RWPE2 (cell line): ENCODE measurements at regions not wholly inside any gene's neighbourhood (a gene's known extent, or its start where the extent isn't known, plus 50 kb on each side); places are given as distances from the start of the nearest gene placed in this dataset.

Source experiments
- ATAC-seq: fragments of 200-7000 bp; cut with Tn5 transposase; 3 replicates; pipeline ENCODE4 v1.9.1; 2021; ENCODE audit warnings: low read depth
- DNase-seq: peaks from one replicate; pipeline ENCODE4 v3.0.0-alpha.2; 2020; ENCODE audit warnings: low spot score
- H3K27ac ChIP-seq: fragments of 450-650 bp; 2 replicates; pipeline ENCODE4 v1.5.1; 2017; ENCODE audit warnings: mild to moderate bottlenecking; ENCODE audit not compliant: poor library complexity, severe bottlenecking
- H3K27me3 ChIP-seq: fragments of 250-450 bp; sonication (Bioruptor Pico); 2 replicates; pipeline ENCODE4 v1.5.1; 2021; ENCODE audit warnings: mild to moderate bottlenecking, moderate library complexity; ENCODE audit not compliant: insufficient read depth, poor library complexity, severe bottlenecking
- H3K36me3 ChIP-seq: fragments of 250-450 bp; sonication (Bioruptor Pico); 2 replicates; pipeline ENCODE4 v1.5.1; 2020; ENCODE audit warnings: low read depth, mild to moderate bottlenecking, moderate library complexity
- H3K4me1 ChIP-seq: fragments of 250-450 bp; sonication (Bioruptor Pico); 2 replicates; pipeline ENCODE4 v1.5.1; 2021; ENCODE audit warnings: mild to moderate bottlenecking, moderate library complexity; ENCODE audit not compliant: insufficient read depth, poor library complexity, severe bottlenecking
- H3K4me3 ChIP-seq: fragments of 250-450 bp; sonication (Bioruptor Pico); 2 replicates; pipeline ENCODE4 v1.5.1; 2021; ENCODE audit warnings: mild to moderate bottlenecking, moderate library complexity; ENCODE audit not compliant: severe bottlenecking
- H3K9me3 ChIP-seq: fragments of 250-450 bp; sonication (Bioruptor Pico); 2 replicates; pipeline ENCODE4 v1.5.1; 2021; ENCODE audit warnings: mild to moderate bottlenecking, moderate library complexity; ENCODE audit not compliant: severe bottlenecking
- TF ChIP-seq, protein P1 (sequence below): fragments of 450-650 bp; IDR thresholded peaks from one replicate; pipeline ENCODE4 v1.5.1; 2017; ENCODE audit warnings: mild to moderate bottlenecking, moderate library complexity; ENCODE audit not compliant: poor library complexity, severe bottlenecking

DNA sequence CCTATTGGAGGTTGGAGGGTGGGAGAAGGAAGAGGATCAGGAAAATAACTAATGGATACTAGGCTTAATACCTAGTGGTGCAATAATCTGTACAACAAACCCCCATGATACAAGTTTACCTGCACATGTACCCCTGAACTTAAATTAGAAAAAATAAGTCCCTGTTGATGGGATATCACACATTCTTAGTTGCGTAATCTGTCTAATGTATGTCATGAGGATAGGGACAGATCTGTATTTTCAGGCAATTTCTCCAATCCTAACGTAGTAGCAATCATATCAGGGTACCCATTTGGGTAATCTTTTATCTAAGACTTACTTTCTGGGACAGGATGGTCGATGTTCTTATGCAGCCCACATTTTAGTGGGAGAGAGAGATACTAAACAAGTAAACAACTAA, 239.1 kb upstream of the AZI2 start:
- no peak overlapping the region for H3K27ac ChIP-seq
- H3K4me3 ChIP-seq = no peak overlapping the region
- ATAC-seq (no peak), DNase-seq (no peak)
- peaks cover 6% of the 10 kb centered on the region for H3K27me3 ChIP-seq
- no peaks in the 10 kb centered on the region for H3K9me3 ChIP-seq
- TF ChIP-seq, protein P1, sequence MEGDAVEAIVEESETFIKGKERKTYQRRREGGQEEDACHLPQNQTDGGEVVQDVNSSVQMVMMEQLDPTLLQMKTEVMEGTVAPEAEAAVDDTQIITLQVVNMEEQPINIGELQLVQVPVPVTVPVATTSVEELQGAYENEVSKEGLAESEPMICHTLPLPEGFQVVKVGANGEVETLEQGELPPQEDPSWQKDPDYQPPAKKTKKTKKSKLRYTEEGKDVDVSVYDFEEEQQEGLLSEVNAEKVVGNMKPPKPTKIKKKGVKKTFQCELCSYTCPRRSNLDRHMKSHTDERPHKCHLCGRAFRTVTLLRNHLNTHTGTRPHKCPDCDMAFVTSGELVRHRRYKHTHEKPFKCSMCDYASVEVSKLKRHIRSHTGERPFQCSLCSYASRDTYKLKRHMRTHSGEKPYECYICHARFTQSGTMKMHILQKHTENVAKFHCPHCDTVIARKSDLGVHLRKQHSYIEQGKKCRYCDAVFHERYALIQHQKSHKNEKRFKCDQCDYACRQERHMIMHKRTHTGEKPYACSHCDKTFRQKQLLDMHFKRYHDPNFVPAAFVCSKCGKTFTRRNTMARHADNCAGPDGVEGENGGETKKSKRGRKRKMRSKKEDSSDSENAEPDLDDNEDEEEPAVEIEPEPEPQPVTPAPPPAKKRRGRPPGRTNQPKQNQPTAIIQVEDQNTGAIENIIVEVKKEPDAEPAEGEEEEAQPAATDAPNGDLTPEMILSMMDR = no peak
- no peaks in the 10 kb centered on the region for H3K36me3 ChIP-seq
- no peaks in the 10 kb centered on the region for H3K4me1 ChIP-seq

DNA sequence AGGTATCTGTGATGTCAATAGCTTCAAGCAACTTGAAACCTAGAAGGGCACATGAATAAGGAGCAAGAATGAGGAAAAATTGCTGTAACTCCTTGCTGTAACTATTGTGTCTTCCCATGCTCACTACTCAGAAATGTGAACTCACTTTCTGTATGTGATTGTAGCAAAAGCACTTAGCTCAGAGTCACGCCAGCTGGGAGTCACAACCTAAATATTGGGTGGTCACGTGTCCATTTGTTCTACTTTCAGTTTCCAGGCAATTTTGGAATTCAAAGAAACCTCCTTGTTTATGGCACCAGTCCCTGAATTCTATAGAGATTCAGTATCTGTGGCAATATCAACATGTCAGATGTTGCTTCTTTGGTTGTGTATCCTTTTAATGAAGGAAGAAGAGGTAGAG, 241.6 kb upstream of the AZI2 start:
- ATAC-seq = no peak
- no peak for DNase-seq
- Histone ChIP-seq H3K27me3 (no peaks in the 10 kb centered on the region), H3K27ac (no peak overlapping the region), H3K9me3 (no peaks in the 10 kb centered on the region), H3K4me1 (no peaks in the 10 kb centered on the region), H3K4me3 (no peak overlapping the region), H3K36me3 (no peaks in the 10 kb centered on the region)
- TF ChIP-seq, protein P1 = no peak

DNA sequence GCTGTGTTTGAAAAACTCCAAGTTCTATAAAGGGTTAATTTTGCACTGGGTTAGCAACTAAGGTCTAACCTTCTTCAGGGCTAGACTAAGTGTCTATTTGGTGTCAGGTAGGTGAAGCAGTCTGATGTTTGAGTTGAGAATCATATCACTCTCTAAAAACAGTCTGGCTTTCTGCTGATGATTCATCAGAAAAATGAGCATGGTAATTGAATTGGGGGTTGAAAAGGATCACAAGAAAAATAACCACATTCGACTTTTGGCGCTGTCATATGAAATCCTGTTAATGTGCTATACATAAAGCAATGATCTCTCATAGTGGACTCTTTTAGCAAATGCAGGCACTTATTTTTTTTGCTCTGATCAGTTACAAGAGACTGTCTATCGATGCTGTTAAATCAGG, 242.2 kb upstream of the AZI2 start:
- DNase-seq (no peak), ATAC-seq (no peak)
- Histone ChIP-seq H3K4me3 (no peak overlapping the region), H3K36me3 (no peaks in the 10 kb centered on the region), H3K9me3 (no peaks in the 10 kb centered on the region), H3K27ac (no peak overlapping the region), H3K27me3 (no peaks in the 10 kb centered on the region), H3K4me1 (no peaks in the 10 kb centered on the region)
- TF ChIP-seq, protein P1 = no peak

DNA sequence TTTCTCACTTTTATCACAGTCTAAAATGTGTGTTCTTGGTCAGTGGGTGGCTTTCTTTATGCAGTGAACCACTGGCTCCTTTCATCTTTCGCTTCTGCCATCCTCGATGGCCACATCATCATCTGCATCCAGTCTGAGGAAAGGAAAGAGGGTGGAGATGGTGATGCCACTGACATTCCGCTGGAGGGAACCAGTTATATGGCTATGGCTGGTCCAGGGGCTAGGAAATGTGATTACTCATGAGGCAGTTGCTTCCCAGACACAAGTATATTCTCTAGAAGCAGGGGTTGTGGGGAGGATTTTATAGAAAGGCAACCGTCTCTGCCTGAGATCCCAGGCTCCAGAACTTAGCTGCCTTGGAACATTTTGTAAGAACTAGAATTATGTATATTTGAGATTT, 246.7 kb upstream of the AZI2 start:
- no peaks in the 10 kb centered on the region for H3K36me3 ChIP-seq
- H3K27ac ChIP-seq = no peak overlapping the region
- no peaks in the 10 kb centered on the region for H3K27me3 ChIP-seq
- ATAC-seq = 0 out of 3 replicates have a peak, but pooled peaks have one; percentile 31
- no peaks in the 10 kb centered on the region for H3K4me1 ChIP-seq
- no peak overlapping the region for H3K4me3 ChIP-seq
- DNase-seq = no peak
- no peaks in the 10 kb centered on the region for H3K9me3 ChIP-seq
- TF ChIP-seq, protein P1 = no peak

DNA sequence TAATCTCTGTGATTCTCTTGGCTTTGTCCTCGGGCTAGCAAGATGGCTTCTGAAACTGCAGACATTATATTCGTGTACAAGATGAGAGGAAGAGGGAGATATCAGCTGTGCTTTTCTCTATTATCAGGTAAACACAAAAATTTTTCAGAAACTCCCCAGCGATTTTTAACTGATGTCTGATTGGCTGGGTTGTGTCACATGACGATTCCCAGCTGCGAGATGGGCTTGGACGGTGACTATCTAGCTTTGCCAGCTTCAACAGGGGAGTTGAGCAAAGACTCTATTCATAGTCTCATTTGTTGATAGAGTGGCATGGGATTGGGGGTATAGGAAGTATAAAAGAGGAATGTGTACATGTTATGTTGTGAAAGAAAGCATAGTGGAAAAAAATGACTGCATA, 248.8 kb upstream of the AZI2 start:
- TF ChIP-seq, protein P1 = no peak
- Histone ChIP-seq H3K4me3 (no peak overlapping the region), H3K9me3 (no peaks in the 10 kb centered on the region), H3K27me3 (no peaks in the 10 kb centered on the region), H3K27ac (no peak overlapping the region), H3K36me3 (no peaks in the 10 kb centered on the region), H3K4me1 (no peaks in the 10 kb centered on the region)
- no peak for ATAC-seq
- DNase-seq = no peak
